ENCODE measurements at regions not wholly inside any gene's neighbourhood (a gene's known extent, or its start where the extent isn't known, plus 50 kb on each side); places are given as distances from the start of the nearest gene placed in this dataset.

GRCh38 chr7:123289200-123289599, 89.4 kb upstream of the SLC13A1 start:
- no peak for TF ChIP-seq CTCF (IDR thresholded peaks at IDR 0.05)
- TF ChIP-seq POLR2A (IDR thresholded peaks at IDR 0.05): no peak

All from heart left ventricle (tissue), 13 donors.